GM12878 (cell line): ENCODE measurements at regions not wholly inside any gene's neighbourhood (a gene's known extent, or its start where the extent isn't known, plus 50 kb on each side); places are given as distances from the start of the nearest gene placed in this dataset.

Source experiments
- ATAC-seq: fragments of 200-7000 bp; cut with Tn5 transposase; 3 replicates; pipeline ENCODE4 v1.9.1; 2020; ENCODE audit warnings: mild to moderate bottlenecking, moderate library complexity
- BruUV-seq: library from RNA; stranded (reverse); fragments of 400-500 nt; replicated peaks from 2 replicates; lab custom pipeline; 2021; lab: Mats Ljungman, UMichigan
- CTCF ChIA-PET: fragments of 300-600 bp; sonication (Branson Sonifier 250); formaldehyde crosslinking; extraction: SDS; loops from one replicate; lab custom pipeline; 2021; ENCODE audit warnings: inconsistent platforms; lab: Yijun Ruan, JAX
- POLR2A ChIA-PET: fragments of 350-600 bp; formaldehyde crosslinking; extraction: SDS; loops from one replicate; lab custom pipeline; 2021; ENCODE audit warnings: inconsistent platforms; lab: Charles Lee
- RAD21 ChIA-PET: fragments of 300-600 bp; sonication (Branson Sonifier 250); formaldehyde crosslinking; loops from one replicate; lab custom pipeline; 2023; ENCODE audit warnings: antibody characterized with exemption; ENCODE audit not compliant: unreplicated experiment; lab: Charles Lee
- SMC1A ChIA-PET: fragments of 300-600 bp; sonication (Branson Sonifier 250); formaldehyde crosslinking; loops from one replicate; lab custom pipeline; 2023; ENCODE audit not compliant: unreplicated experiment, uncharacterized antibody; lab: Charles Lee
- DNase-seq: peaks from one replicate; pipeline ENCODE4 v3.0.0-alpha.2; 2011; ENCODE audit warnings: low read depth, low spot score
- FAIRE-seq: peaks from 3 replicates; lab custom pipeline; 2011; peaks lifted over from hg19 to GRCh38; lab: Jason Lieb, UNC
- H2AFZ ChIP-seq: 2 replicates; pipeline ENCODE4 v1.6.0; 2011; ENCODE audit warnings: low read depth, low read length, control low read depth; ENCODE audit not compliant: control insufficient read depth
- H3K27ac ChIP-seq: 2 replicates; pipeline ENCODE4 v1.5.1; 2011; ENCODE audit warnings: control low read depth; ENCODE audit not compliant: control insufficient read depth, insufficient read depth
- H3K27me3 ChIP-seq, 2 experiments: replicated peaks in 1 of 2; 2 replicates each; pipeline versions ENCODE4 v1.6.0 to v1.6.1; 2011; ENCODE audit warnings: low read length in 1 of 2; ENCODE audit not compliant: control insufficient read depth in 2 of 2, insufficient read depth in 2 of 2
- H3K36me3 ChIP-seq, 2 experiments: 2 replicates each; pipeline ENCODE4 v1.5.1; 2011; ENCODE audit warnings: low read length in 1 of 2; ENCODE audit not compliant: control insufficient read depth in 2 of 2, insufficient read depth in 2 of 2
- H3K4me1 ChIP-seq: 2 replicates; pipeline ENCODE4 v1.6.1; 2011; ENCODE audit warnings: mild to moderate bottlenecking, low read length, moderate library complexity, mixed read lengths; ENCODE audit not compliant: control insufficient read depth, insufficient read depth
- H3K4me2 ChIP-seq: 2 replicates; pipeline ENCODE4 v1.6.0; 2011; ENCODE audit warnings: control low read depth; ENCODE audit not compliant: control insufficient read depth, insufficient read depth
- H3K4me3 ChIP-seq: fragments of 200-600 bp; sonication (generic); 2 replicates; pipeline ENCODE4 v1.5.1; 2016
- H3K79me2 ChIP-seq: 2 replicates; pipeline ENCODE4 v1.6.0; 2011; ENCODE audit warnings: low read length; ENCODE audit not compliant: control insufficient read depth, insufficient read depth
- H3K9ac ChIP-seq: 2 replicates; pipeline ENCODE4 v1.8.0; 2011; ENCODE audit warnings: low read length, control low read depth, mixed read lengths; ENCODE audit not compliant: control insufficient read depth, insufficient read depth
- H3K9me3 ChIP-seq: replicated peaks from 3 replicates; pipeline ENCODE4 v1.5.1; 2011; ENCODE audit warnings: mild to moderate bottlenecking, low read length; ENCODE audit not compliant: control insufficient read depth, insufficient read depth
- H4K20me1 ChIP-seq: 2 replicates; pipeline ENCODE4 v1.6.0; 2011; ENCODE audit not compliant: control insufficient read depth, insufficient read depth
- BCL11A ChIP-seq: IDR thresholded peaks from 2 replicates; pipeline ENCODE4 v1.6.1; 2011; ENCODE audit warnings: low read depth, low read length
- BRCA1 ChIP-seq: IDR thresholded peaks from 2 replicates; pipeline ENCODE4 v1.6.1; 2011; ENCODE audit warnings: low read depth, low read length, improper control_type of control experiment
- EED ChIP-seq: sonication (generic); IDR thresholded peaks from 2 replicates; pipeline ENCODE4 v1.6.1; 2016; ENCODE audit warnings: antibody characterized with exemption, low read depth
- NR2C2 ChIP-seq: IDR thresholded peaks from 2 replicates; pipeline ENCODE4 v1.6.1; 2011; ENCODE audit warnings: borderline replicate concordance, low read depth; ENCODE audit not compliant: control insufficient read depth, insufficient read length
- POLR2A ChIP-seq: IDR thresholded peaks from 2 replicates; pipeline ENCODE4 v1.6.1; 2011; ENCODE audit warnings: low read depth, mild to moderate bottlenecking, low read length
- SMAD5 ChIP-seq: IDR thresholded peaks from 2 replicates; pipeline ENCODE4 v1.6.1; 2016; ENCODE audit warnings: antibody characterized with exemption, low read depth
- SMC3 ChIP-seq: IDR thresholded peaks from 2 replicates; pipeline ENCODE4 v1.6.1; 2011; ENCODE audit warnings: low read length, improper control_type of control experiment, borderline replicate concordance
- TCF7 ChIP-seq: IDR thresholded peaks from 2 replicates; pipeline ENCODE4 v1.6.1; 2014; ENCODE audit warnings: antibody characterized with exemption, borderline replicate concordance
- ZNF207 ChIP-seq: fragments of 450-650 bp; IDR thresholded peaks from 2 replicates; pipeline ENCODE4 v1.6.1; 2014; ENCODE audit warnings: antibody characterized with exemption, mild to moderate bottlenecking, borderline replicate concordance
- WGBS: methylation state at CpG from one replicate; pipeline ENCODE4 v1.1.6; 2016; ENCODE audit warnings: low lambda C conversion rate; ENCODE audit not compliant: insufficient replicate concordance, insufficient coverage; ENCODE audit errors: missing lambda C conversion rate; 5-methylcytosine and 5-hydroxymethylcytosine counted together
- in situ Hi-C: fragments of 300-500 bp; cut with MboI; formaldehyde crosslinking; loops from 9 replicates; pipeline ENCODE4 v1.14.3; 2018; ENCODE audit warnings: mixed read lengths
- intact Hi-C: fragments of 100-400 bp; cut with micrococcal nuclease; formaldehyde crosslinking; loops from one replicate; pipeline ENCODE4 v1.14.2; 2022; ENCODE audit not compliant: unreplicated experiment
- TF ChIP-seq, protein P1 (sequence below): fragments of 450-650 bp; IDR thresholded peaks from 2 replicates; pipeline ENCODE4 v1.6.1; 2014; ENCODE audit warnings: mild to moderate bottlenecking

DNA sequence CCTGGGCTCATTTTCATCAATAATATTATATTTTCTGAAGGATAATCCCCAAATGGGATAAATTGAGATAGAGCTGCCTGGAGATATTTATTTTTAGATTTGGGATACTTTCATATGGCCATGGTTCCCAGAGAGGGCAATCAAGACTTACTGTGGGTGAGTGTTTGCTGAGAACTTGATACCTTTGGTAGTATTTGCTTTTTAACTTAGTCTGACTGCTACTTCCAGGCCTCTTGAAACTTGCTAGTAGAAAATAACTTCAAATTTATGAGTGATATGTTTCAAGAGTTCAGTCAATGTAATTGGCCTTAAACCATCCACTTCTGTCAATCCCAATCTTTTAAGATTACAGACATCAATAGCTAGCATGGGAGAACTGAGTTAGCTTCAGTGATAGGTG is 181.6 kb upstream of the POU3F4 start:
- TF ChIP-seq SMAD5 = no peak
- TF ChIP-seq EED = no peak
- TF ChIP-seq POLR2A = no peak
- Histone ChIP-seq H3K4me3 (no peak overlapping the region), H3K9me3 (no peaks in the 10 kb centered on the region), H3K4me2 (no peak overlapping the region), H3K9ac (no peak overlapping the region), H3K27ac (no peak overlapping the region), H3K4me1 (no peaks in the 10 kb centered on the region), H2AFZ (no peak overlapping the region), H3K27me3 (no peaks in the 10 kb centered on the region), H3K79me2 (no peaks in the 10 kb centered on the region), H4K20me1 (no peaks in the 10 kb centered on the region), H3K36me3 (no peaks in the 10 kb centered on the region)
- ATAC-seq (no peak), FAIRE-seq (no peak), DNase-seq (no peak)
- BruUV-seq = no TSS peak
- in situ Hi-C loops = no loop called here
- ChIA-PET SMC1A (no interaction called here), CTCF (interaction anchor here (0.6 kb wide), 1 partner anchor 1154 kb away, joined by 3 read pairs; no protein-coding TSS in a partner anchor), RAD21 (no interaction called here), POLR2A (no interaction called here)
- intact Hi-C loops = no loop called here

DNA sequence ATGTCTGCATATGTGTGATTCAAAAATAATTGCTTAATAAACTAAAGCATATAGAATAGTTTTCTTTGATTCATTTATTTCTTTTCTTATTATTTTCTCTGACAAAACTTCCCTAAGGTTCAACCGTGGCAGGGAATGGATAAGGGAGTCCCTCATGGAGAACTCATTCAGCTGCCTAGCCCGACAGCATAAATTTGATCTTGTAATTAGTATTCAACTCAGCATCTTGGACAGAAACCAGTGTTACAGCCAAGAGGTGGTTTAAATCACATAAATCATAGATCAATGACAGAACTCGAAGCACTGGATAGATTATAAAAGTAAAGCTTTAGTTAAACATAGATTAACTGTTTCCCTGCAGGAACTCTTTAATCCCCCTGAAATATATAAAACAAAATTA is 174.3 kb upstream of the POU3F4 start:
- no peak overlapping the region for H3K9ac ChIP-seq
- no peak for TF ChIP-seq BCL11A
- TF ChIP-seq NR2C2 = no peak
- TF ChIP-seq BRCA1 = no peak
- TF ChIP-seq ZNF207 = no peak
- no peak for TF ChIP-seq SMC3
- no peak for TF ChIP-seq TCF7
- TF ChIP-seq, protein P1, sequence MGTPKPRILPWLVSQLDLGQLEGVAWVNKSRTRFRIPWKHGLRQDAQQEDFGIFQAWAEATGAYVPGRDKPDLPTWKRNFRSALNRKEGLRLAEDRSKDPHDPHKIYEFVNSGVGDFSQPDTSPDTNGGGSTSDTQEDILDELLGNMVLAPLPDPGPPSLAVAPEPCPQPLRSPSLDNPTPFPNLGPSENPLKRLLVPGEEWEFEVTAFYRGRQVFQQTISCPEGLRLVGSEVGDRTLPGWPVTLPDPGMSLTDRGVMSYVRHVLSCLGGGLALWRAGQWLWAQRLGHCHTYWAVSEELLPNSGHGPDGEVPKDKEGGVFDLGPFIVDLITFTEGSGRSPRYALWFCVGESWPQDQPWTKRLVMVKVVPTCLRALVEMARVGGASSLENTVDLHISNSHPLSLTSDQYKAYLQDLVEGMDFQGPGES = no peak
- POLR2A ChIA-PET = no interaction called here
- H3K36me3 ChIP-seq = no peaks in the 10 kb centered on the region
- no peak for DNase-seq
- no peaks in the 10 kb centered on the region for H3K27me3 ChIP-seq
- no peaks in the 10 kb centered on the region for H3K9me3 ChIP-seq
- H3K79me2 ChIP-seq = no peaks in the 10 kb centered on the region
- 2% methylated on average over 3 of the region's 3 CpGs for WGBS
- SMC1A ChIA-PET = no interaction called here
- in situ Hi-C loops (no loop called here), intact Hi-C loops (no loop called here)
- CTCF ChIA-PET = no interaction called here
- H3K4me2 ChIP-seq = no peak overlapping the region
- BruUV-seq = no TSS peak
- ATAC-seq = no peak
- RAD21 ChIA-PET = no interaction called here
- H4K20me1 ChIP-seq = no peaks in the 10 kb centered on the region
- H2AFZ ChIP-seq = no peak overlapping the region
- no peaks in the 10 kb centered on the region for H3K4me1 ChIP-seq
- no peak overlapping the region for H3K27ac ChIP-seq
- FAIRE-seq = no peak
- no peak overlapping the region for H3K4me3 ChIP-seq
